HG02798 (cell line): ENCODE measurements at regions not wholly inside any gene's neighbourhood (a gene's known extent, or its start where the extent isn't known, plus 50 kb on each side); places are given as distances from the start of the nearest gene placed in this dataset.
"Not testable (repeated sequence)": the region's sequence is repeated elsewhere in the genome, so short reads cannot be mapped to it uniquely, and the experiment has no call there.

ENCODE experiments used
- ATAC-seq: cut with Tn5 transposase; IDR thresholded peaks from one replicate; pipeline ENCODE4 v1.9.1; 2021; ENCODE audit warnings: mild to moderate bottlenecking; ENCODE audit not compliant: unreplicated experiment, poor library complexity

DNA sequence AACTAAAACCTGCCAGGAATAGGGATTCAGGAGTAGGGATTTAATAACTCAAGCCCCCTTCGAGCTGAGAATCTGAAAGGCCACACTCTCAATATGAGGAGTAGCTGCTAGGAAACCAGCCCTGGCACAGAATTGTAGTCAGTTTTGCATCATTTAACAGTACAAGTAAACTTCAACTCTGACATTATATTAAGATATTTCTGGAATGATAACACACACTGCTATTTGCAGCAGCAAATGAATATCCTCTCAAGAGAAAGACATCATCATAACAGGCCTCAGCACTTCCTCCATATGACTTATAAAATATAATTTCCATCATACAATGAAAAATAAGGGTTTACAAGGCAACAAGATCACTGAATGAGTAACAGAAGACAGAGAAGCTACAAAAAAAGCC is 138.2 kb upstream of the RFX3 start:
- no peak for ATAC-seq

DNA sequence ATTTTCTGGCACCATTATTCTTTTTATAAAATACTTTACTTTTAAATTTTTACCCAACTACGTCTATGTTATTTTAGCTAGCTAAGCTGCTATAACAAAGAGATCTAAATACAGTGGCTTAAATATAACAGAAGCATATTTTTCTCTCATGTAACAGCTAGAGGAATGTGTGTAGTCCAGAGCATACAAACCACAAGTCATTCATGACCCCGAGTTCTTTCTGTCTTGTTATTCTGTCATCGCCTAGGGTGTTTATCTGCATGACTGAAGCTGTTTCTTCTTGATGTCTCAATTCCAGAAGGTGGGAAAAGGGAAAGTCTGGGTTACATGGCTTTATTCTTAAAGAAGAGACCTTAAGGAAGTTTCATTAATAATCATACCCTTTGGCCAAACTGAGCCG is 136.9 kb upstream of the RFX3 start:
- no peak for ATAC-seq

DNA sequence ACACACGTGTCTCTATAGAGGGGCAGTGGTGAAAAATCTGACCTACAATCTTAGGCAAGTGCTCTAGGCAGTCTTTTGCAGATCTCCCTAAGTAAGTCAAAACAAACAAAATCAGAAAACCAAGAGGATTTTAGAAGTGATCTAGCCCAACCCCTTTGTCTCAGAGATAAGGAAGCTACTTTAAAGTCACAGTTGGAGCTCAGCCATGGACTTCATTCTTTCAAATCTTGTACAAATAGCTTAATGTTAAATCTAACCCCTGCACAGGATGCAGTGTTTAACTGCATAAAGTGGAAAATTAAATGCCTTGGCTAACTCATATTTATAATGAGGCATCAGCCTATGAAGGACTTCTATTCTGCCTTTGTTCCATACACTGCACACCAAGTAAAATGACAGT is 135.1 kb upstream of the RFX3 start:
- ATAC-seq: no peak

DNA sequence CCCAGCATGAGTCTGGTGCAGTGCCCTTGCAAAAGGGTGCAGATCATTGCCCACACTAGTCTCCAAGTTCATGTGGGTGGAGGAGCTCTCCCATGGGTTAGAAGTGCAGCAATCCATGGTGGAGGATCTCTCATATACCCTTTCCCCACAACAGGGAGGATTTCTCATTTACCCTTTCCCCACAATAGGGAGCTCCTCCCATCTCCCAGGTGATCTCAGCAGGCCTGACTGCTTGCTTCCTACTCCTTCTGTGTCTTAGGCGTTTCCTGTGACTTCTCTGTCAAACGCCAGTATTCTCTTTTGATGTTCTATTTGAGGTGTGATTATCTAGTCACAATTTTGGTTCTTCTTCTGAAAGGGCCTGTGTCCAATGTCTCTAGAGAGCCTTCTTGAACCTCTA is 133.8 kb upstream of the RFX3 start:
- ATAC-seq: no peak

DNA sequence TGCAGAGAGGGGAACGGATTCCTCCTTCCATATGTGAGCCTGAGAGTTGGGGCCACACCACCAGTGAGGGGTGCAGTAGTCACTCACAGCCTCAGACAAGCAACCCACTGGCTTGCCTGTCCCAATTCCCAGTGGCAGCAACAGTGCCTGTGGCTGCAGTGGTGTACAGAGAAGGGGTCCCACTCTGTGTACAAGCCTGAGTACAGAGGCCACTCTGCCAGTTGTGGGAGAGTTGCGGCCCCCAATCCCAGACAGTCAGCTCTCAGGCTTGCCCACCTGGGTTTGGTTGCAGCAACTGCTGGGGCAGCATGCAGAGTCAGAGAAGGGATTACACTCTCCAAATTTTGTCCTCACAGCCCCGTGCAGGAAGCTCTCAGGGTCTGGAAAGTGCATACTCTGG is 133.2 kb upstream of the RFX3 start:
- ATAC-seq: no peak

DNA sequence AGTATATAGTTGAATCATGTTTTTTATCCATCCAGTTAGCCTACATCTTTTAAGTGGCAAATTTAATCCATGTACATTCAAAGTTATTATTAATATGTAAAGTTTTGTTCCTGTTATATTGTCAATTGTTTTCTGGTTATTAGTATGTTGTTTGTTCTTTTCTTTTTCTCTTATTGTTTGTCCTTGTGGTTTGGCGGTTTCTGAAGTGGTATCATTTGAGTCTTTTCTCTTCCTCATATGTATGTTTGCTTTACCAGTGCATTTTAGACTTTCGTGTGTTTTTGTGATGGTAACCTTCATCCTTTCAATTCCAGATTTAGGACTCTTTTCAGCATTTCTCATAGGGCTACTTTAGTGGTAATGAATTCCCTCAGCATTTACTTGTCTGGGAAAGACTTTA is 130.4 kb upstream of the RFX3 start:
- ATAC-seq: no peak

DNA sequence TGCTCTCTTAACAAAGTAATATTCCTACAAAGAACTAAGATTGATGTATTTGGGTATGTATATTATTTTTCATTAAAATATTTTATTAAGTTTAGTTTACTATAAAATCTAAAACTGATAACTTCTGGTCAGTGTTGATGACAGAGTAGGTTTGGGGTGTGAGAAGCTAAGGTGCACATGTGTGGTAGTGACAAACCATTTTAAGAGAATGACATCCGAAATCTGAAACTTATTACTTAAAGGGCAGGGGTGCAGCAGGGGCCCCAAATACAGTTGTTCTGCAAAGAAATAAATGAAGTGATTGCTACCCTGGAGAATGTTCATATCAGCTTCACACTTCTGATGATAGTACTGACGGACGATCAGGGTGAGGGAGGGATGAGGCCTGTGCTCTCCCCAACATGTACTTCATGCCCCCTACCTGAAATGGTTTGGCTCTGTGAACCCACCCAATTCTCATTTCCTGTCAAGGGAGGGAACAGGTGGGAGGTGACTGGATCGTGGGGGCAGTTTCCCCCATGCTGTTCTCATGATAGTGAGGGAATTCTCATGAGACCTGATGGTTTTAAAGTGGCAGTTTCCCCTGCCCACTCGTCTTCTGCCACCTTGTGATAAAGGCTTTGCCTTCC is 125.3 kb upstream of the RFX3 start:
- peak; percentile 38 for ATAC-seq

DNA sequence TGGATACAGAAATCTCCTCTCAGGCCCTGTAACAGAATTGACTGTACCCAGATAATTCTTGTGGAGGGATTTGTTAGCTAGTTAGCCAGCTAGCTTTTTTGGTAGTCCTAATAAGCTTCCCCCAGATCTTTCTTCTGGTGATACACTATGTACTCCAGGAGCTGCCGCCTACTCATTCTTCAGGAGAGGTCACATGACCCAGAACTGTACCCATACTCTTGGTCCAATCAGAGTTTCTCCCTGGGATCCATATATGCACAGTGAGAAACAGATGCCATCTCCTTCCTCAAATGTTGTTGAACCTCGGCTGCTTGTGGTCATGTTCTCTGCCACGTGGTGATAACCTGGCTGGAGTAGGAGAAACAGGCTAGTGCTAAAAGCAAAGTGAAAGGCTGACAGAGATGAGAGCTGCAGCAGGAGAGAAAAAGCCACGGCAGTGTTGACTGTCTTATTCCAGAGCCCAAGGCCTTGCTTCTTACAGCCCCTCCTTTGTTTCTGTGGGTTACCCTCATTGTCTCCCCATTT is 123.0 kb upstream of the RFX3 start:
- ATAC-seq: no peak

DNA sequence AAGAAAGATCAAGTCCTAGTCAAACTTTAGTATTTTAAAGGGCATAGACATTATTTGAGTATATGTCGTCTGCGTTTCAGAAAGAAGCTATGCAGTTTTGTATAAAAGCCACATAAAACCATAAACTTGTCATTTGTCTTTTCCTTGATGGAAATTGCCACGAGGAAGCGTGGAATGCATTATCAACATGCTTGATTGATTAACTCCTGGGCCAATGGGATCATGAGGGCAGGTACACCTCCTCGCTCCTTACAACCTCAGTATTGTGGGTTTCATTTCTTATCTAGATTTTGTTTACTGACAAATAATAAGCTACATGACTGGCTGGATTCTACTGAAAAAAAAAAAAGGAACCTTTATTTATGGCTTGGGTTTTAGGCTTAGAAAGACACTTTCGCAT is 122.5 kb upstream of the RFX3 start:
- ATAC-seq: no peak

DNA sequence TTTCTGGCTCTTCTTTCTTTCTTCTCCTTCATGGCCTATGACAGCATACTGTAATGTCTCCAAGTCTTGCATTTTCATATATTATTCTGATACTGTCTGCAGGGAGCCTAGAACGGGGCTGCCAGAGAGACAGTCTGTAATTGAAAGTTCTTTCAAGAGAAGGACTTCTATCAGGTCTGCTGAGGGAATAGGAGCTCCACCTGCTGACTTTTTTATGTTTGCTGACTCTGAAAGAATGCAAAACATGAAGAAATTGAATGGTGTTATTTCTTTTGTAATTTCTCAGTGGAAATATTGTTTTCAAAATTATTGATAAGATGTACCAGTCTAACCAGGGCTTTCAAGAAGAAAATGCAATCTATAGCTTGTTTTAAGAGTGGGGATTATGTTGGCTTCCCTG is 121.9 kb upstream of the RFX3 start:
- no peak for ATAC-seq

DNA sequence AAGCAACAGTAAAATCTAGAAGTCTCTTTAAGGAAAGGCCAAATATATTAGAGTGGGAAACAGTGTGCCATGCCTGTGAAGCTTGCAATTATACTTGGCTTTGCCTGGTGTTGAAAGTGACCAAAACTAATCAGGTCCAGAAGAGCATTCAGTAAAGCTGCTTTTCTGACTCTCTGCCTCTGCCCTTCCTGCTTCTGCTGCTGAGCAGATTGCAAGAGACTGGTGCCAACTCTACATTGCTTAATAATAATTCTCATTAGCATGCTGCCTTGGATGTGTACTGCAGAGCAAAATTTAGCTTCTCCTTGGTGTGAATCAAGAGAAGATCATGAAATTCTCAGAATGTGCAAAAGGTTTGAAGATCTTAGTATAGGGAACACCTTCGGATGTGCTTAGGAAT is 120.4 kb upstream of the RFX3 start:
- ATAC-seq: no peak

DNA sequence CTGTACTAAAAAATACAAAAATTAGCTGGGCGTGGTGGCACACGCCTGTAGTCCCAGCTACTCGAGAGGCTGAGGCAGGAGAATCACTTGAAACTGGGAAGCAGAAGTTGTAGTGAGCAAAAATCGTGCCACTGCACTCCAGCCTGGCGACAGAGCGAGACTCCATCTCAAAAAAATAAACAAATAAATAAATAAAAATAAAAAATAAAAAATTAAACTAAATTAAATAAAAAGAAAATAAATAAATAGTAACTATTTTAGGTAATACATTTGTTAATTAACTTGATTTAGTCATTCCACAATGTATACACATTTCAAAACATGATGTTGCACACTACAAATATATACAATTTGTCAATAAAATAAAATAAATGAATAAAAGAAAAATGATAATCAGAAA is 116.3 kb upstream of the RFX3 start:
- ATAC-seq: not testable (repeated sequence)

DNA sequence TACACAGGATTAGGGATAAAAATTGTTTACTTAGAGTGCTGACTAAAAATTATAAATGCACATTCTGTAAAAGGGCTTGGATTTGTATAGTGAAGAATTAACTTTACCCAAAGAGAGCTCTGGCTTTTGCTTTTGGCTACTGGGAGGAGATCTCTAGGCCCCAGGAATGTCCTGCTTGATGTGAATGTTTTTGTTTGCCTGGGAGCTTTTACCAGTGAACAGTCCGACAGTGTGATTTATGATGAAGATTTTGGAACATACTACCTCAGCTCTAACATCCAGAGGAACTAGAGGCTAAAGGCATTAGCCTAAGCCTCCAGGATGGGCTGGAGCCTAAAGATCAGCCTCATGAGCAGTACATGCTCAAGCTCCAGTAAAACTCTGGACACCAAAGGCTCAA is 103.7 kb upstream of the RFX3 start:
- no peak for ATAC-seq

DNA sequence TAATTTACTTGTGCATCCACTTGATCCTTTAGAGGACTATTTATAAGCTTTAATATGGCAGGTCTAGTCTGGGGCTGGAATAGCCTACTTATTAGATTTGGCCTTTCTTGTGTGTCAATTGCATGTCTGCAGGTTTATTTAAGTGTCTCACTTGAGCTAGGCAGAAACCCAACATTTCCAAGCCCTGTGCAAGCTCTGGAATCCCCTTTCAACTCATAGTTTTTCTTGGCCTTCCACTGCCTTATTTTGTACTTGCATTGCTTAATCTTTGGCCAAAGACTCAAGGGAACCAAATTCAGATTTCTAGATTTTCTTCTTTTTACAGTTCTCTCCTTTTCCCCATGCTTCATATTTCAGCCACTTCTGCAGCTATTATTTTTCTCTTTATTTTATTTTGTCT is 102.4 kb upstream of the RFX3 start:
- no peak for ATAC-seq

DNA sequence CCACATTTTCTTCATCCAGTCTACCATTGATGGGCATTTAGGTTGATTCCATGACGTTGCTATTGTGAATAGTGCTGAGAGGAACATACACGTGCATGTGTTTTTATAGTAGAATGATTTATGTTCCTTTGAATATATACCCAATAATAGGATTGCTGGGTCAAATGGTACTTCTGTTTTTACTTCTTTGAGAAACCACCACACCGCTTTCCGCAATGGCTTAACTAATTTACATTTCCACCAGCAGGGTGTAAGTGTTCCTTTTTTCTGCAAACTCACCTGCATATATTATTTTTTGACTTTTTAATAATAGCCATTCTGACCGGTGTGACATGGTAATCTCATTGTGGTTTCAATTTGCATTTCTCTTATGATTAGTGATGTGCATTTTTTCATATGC is 82.2 kb upstream of the RFX3 start:
- ATAC-seq: peak; percentile 77

DNA sequence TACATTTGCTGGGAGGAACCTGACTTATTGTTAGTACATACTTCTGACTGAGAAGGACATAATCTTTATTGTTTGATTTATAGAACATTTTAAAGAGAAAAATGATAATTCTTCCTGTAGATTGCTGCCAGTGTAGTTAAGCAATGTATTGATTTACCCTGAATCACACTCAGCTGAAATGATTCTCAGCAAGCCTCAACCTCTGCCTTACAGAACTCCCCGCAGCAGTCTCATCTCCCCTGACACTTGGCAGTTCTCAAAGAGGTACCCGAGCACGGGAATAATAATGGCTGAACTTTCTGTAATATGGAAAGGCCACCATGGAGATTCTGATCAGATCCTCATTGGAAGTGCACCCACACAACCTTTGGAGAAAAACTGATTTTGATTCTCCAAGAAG is 74.9 kb upstream of the RFX3 start:
- ATAC-seq: no peak

DNA sequence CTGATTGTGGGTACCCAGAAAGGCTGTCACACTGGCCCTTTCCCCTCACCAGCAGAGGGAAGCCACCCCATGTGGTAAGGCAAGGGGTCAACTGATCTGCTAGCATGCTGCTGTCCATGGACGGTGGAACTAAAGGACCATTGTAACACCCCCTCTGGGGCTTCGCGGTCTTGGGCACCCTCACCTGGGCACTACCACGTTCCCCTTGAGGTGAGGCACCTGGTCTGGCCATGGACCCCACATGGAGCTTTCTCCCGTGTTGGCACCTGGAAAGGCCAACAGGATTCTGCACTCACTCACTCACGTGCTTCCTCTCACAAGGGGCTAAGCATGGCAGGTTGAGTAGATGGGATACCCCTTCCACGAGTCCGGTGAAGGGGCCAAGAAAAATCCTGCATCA is 72.0 kb upstream of the RFX3 start:
- no peak for ATAC-seq

DNA sequence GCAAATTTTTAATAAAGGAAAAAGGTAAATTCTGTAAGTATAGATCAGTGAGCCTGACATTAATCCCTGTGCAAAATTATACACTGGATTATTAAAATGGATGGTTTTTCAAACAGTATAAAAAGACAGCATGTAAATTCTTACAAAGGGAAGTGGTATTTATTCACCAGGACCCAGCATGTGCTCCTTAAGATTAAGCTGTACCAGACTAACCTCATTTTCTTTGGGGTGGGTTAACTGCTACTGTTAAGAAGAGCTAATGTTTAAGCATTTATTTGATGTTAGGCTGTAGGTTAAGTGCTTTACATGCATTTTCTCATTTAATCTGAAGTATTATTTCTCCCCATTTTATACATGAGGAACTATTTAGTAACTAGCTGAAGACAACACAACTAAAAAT is 60.3 kb upstream of the RFX3 start:
- no peak for ATAC-seq

DNA sequence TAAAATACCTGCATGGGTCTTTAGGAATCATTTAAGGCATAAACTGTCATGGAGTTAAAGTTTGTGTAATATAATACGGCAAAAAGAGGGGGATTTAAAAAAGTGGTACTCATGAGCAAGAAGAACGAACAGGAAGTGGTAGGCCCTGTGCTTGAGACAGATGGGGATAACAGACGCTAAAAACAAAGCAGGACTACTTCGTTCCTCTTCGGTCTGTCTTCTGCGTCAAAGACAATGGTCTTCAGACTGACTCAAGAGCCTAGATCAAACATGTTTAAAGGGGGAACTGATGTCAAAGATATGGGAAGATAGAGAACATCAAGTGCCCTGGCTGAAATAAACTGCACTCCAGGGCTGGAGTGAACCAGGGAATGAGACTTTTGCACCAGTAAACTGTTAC is 59.8 kb upstream of the RFX3 start:
- ATAC-seq: no peak

DNA sequence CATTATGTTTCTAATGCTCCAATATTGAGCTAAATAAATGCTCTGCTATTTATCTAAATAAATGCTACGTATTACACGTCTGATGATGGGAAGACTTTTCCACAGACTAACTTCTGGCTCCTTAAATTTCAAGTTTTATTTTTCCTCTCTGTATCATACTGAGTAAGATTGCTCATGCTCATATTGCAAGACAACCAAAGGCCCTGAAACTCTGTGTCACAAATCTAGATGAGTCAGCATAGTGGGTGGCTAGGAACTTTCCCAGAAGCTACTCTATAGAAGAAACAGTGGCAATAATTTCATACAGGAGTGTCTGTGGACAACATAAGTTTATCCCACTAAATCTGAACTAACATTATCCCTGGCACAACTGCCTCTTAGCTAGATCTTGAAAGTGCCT is 53.0 kb upstream of the RFX3 start:
- ATAC-seq: no peak

DNA sequence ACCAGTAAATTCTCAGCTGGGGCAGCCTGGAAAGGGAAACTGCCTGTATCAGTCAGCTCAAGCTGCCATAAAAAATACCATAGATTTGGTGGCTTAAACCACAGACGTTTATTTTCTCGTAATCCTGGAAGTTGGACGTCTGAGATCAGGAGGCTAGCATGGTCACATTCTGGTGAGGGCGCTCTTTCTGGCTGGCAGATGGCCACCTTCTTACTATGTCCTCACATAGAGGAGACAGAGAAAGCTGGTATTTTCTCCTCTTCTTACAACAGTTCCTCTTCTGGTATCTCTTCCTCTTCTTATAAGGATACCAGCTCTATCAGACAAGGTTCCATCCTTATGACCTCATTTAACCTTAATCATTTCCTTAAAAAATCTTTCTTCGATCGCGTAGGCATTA is 50.5 kb upstream of the RFX3 start:
- no peak for ATAC-seq

DNA sequence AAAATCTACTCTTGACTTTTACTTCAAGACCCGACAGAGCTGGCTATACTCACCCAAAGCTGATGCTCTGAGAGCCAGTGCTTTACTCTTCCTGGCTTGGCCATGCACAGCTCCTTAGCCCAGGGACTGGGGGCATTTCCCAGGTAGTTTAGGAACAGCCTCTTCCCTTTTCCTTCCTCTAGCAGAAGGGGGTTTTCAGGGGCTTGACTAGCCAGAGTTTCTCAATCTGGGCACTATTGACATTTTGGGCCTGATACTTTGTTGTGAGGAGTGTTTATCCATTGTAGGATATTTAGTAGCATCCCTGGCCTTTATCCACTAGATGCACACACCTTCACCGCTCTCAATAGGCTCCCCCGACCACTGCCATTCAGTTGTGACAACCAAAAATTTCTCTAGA is 50.0 kb upstream of the RFX3 start:
- no peak for ATAC-seq
